LNCAP (cell line): ENCODE measurements at regions not wholly inside any gene's neighbourhood (a gene's known extent, or its start where the extent isn't known, plus 50 kb on each side); places are given as distances from the start of the nearest gene placed in this dataset.

Experiments used
- CTCF ChIP-seq: fragments of 450-650 bp; IDR thresholded peaks from 2 replicates; pipeline ENCODE4 v1.5.1; 2017; ENCODE audit warnings: mild to moderate bottlenecking

- no peak for TF ChIP-seq CTCF
Measured at GRCh38 chr4:3851881-3852280, 85.7 kb downstream of the ADRA2C start.

- TF ChIP-seq CTCF, result no peak
Measured at GRCh38 chr4:3852309-3852708, 86.1 kb downstream of the ADRA2C start.

- no peak for TF ChIP-seq CTCF
Measured at GRCh38 chr4:3852711-3853110, 86.5 kb downstream of the ADRA2C start.

GRCh38 chr4:3853388-3854035 lies 87.3 kb downstream of the ADRA2C start:
- TF ChIP-seq CTCF, result no peak

- no peak for TF ChIP-seq CTCF
Measured at GRCh38 chr4:3854661-3855060, 88.5 kb downstream of the ADRA2C start.

- no peak for TF ChIP-seq CTCF
Measured at GRCh38 chr4:3855646-3856045, 89.5 kb downstream of the ADRA2C start.

- TF ChIP-seq CTCF, result no peak
Measured at GRCh38 chr4:3856604-3857204, 90.5 kb downstream of the ADRA2C start.
